Activated CD4-positive, alpha-beta T cell treated with anti-CD3 and anti-CD28 coated beads for 36 hours (primary cell): ENCODE measurements at regions not wholly inside any gene's neighbourhood (a gene's known extent, or its start where the extent isn't known, plus 50 kb on each side); places are given as distances from the start of the nearest gene placed in this dataset.
"Not testable (repeated sequence)": the region's sequence is repeated elsewhere in the genome, so short reads cannot be mapped to it uniquely, and the experiment has no call there.

Experiments
- ATAC-seq: fragments of 200-7000 bp; cut with Tn5 transposase; one replicate; pipeline ENCODE4 v1.10.0; 2021; ENCODE audit warnings: mild to moderate bottlenecking, moderate library complexity
- CTCF ChIA-PET: fragments of 350-600 bp; sonication (Branson Sonifier 250); formaldehyde crosslinking; loops from one replicate; lab custom pipeline; 2021; ENCODE audit warnings: antibody characterized with exemption; lab: Charles Lee
- POLR2A ChIA-PET: fragments of 350-600 bp; sonication (Branson Sonifier 250); formaldehyde crosslinking; loops from one replicate; lab custom pipeline; 2021; ENCODE audit warnings: antibody characterized with exemption, inconsistent platforms; lab: Charles Lee
- DNase-seq: peaks from one replicate; pipeline ENCODE4 v3.0.0-alpha.2; 2020
- H3K27ac Mint-ChIP-seq: one replicate; pipeline ENCODE4 v1.8.0; 2021; ENCODE audit warnings: mixed read lengths
- H3K27me3 Mint-ChIP-seq: one replicate; pipeline ENCODE4 v1.8.0; 2021; ENCODE audit warnings: mixed read lengths
- H3K36me3 Mint-ChIP-seq: one replicate; pipeline ENCODE4 v1.8.0; 2021; ENCODE audit warnings: low read depth, mixed read lengths
- H3K4me1 Mint-ChIP-seq: one replicate; pipeline ENCODE4 v1.8.0; 2021; ENCODE audit warnings: mixed read lengths
- H3K4me3 Mint-ChIP-seq: one replicate; pipeline ENCODE4 v1.8.0; 2021; ENCODE audit warnings: mild to moderate bottlenecking, moderate library complexity, mixed read lengths
- H3K9me3 Mint-ChIP-seq: one replicate; pipeline ENCODE4 v1.8.0; 2021; ENCODE audit warnings: low read depth, mixed read lengths
- intact Hi-C, 2 experiments: fragments of 100-400 bp; cut with DNase I in 1 of 2; cut with micrococcal nuclease in 1 of 2; formaldehyde crosslinking; loops; one replicate each; pipeline versions ENCODE4 v1.14.2 to v1.15.1; 2022 to 2024; cut with DNase I, micrococcal nuclease

DNA sequence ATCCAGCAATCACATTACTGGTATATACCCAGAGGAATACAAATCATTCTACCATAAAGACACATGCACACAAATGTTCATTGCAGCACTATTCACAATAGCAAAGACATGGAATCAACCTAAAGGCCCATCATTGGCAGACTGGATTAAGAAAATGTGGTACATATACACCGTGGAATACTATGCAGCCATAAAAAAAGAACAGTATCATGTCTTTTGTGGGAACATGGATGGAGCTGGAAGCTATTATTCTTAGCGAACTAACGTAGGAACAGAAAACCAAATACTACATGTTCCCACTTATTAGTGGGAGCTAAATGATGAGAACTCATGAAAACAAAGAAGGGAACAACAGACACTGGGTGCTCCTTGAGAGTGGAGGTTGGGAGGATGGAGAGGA, 60.9 kb downstream of the PGRMC1 start:
- not testable (repeated sequence) for H3K4me1 Mint-ChIP-seq

DNA sequence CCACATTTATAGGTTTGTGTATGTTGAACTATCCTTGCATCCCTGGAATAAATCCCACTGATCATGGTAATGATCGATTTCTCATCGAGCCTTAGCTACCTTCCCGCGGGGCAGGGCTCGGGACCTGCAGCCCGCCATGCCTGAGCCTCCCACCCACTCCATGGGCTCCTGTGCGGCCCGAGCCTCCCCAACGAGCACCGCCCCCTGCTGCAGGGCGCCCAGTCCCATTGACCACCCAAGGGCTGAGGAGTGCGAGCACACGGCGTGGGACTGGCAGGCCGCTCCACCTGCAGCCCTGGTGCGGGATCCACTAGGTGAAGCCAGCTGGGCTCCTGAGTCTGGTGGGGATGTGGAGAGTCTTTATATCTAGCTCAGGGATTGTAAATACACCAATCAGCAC, 63.7 kb downstream of the PGRMC1 start:
- H3K27ac Mint-ChIP-seq, H3K9me3 Mint-ChIP-seq, DNase-seq, intact Hi-C loops, H3K4me1 Mint-ChIP-seq, H3K27me3 Mint-ChIP-seq, H3K36me3 Mint-ChIP-seq, POLR2A ChIA-PET, CTCF ChIA-PET, H3K4me3 Mint-ChIP-seq, ATAC-seq: not testable (repeated sequence)

More for the DNA sequence above, 60.9 kb downstream of the PGRMC1 start:
- ATAC-seq, H3K9me3 Mint-ChIP-seq, H3K27me3 Mint-ChIP-seq, DNase-seq, H3K36me3 Mint-ChIP-seq, POLR2A ChIA-PET, CTCF ChIA-PET, H3K27ac Mint-ChIP-seq, intact Hi-C loops, H3K4me3 Mint-ChIP-seq: not testable (repeated sequence)

DNA sequence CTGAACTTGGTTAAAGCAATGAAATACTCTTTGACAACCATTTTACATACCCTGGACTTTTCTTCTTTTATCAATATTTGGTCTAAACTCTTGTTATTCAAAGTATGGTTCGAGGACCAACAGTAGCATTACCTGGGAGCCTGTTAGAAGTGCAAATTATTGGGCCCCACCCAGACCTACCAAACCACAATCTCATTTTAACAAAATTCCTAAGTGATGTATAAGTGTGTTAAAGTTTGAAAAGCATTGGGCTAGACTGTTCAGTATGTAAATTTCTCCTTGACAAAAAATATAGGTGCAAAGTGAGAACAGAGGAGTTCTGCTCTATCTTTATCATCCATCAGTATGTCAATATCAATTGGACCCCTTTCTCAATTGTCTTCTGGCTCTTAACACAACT, 67.1 kb downstream of the PGRMC1 start:
- Mint-ChIP-seq H3K27me3 (peaks cover 2% of the 10 kb centered on the region), H3K9me3 (no peaks in the 10 kb centered on the region), H3K36me3 (no peaks in the 10 kb centered on the region), H3K27ac (no peak overlapping the region), H3K4me1 (peaks cover 2% of the 10 kb centered on the region), H3K4me3 (no peak overlapping the region)
- CTCF ChIA-PET: interaction anchor here (0.6 kb wide), 1 partner anchor 30 kb away, joined by 3 read pairs; no protein-coding TSS in a partner anchor
- intact Hi-C loops: no loop called here
- no peak for DNase-seq
- ATAC-seq: no peak
- POLR2A ChIA-PET: no interaction called here

DNA sequence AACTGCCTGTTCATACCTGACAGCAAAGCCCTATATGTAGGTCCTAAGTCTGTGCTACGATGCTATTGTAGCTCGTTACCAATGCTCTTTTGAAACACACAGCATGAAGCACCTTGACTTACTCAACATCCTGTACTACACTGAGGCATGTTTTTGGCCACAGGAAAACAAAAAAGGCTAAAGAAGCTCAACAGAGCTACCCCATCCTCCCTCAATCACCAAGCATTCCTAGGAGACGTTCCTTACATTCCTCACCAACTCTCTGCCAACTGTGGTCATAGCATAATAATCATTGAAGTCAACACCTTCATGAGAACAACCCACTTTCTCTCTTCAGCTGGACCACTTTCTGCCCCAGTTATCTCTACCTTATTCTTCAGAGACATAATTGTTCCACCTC, 73.7 kb upstream of the SLC25A43 start:
- Mint-ChIP-seq H3K36me3 (no peaks in the 10 kb centered on the region), H3K27me3 (no peaks in the 10 kb centered on the region), H3K9me3 (no peaks in the 10 kb centered on the region), H3K27ac (no peak overlapping the region), H3K4me1 (no peaks in the 10 kb centered on the region), H3K4me3 (no peak overlapping the region)
- ChIA-PET CTCF (no interaction called here), POLR2A (no interaction called here)
- intact Hi-C loops: no loop called here
- DNase-seq (no peak), ATAC-seq (no peak)

DNA sequence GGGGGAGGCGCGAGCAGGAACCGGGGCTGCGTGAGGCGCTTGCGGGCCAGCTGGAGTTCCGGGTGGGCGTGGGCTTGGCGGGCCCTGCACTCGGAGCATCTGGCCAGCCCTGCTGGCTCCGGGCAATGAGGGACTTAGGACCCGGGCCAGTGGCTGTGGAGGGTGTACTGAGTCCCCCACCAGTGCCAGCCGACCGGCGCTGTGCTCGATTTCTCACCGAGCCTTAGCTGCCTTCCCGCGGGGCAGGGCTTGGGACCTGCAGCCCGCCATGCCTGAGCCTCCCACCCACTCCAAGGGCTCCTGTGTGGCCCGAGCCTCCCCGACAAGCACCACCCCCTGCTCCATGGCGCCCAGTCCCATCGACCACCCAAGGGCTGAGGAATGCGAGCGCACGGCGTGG, 67.3 kb upstream of the SLC25A43 start:
- H3K27ac Mint-ChIP-seq, DNase-seq, ATAC-seq, H3K4me1 Mint-ChIP-seq, H3K27me3 Mint-ChIP-seq, POLR2A ChIA-PET, intact Hi-C loops, H3K4me3 Mint-ChIP-seq, H3K36me3 Mint-ChIP-seq, CTCF ChIA-PET, H3K9me3 Mint-ChIP-seq: not testable (repeated sequence)

GRCh38 chrX:119332855-119333720, 66.0 kb upstream of the SLC25A43 start:
- CTCF ChIA-PET: interaction anchor here (0.6 kb wide), 1 partner anchor 649 kb away, joined by 3 read pairs; no protein-coding TSS in a partner anchor
- H3K4me3 Mint-ChIP-seq, H3K36me3 Mint-ChIP-seq, DNase-seq, H3K9me3 Mint-ChIP-seq, H3K4me1 Mint-ChIP-seq, intact Hi-C loops, POLR2A ChIA-PET, H3K27me3 Mint-ChIP-seq, H3K27ac Mint-ChIP-seq, ATAC-seq: not testable (repeated sequence)

- CTCF ChIA-PET: interaction anchor here (0.6 kb wide), 1 partner anchor 649 kb away, joined by 3 read pairs; no protein-coding TSS in a partner anchor
- H3K36me3 Mint-ChIP-seq, POLR2A ChIA-PET, H3K9me3 Mint-ChIP-seq, DNase-seq, H3K4me3 Mint-ChIP-seq, ATAC-seq, H3K27me3 Mint-ChIP-seq, H3K4me1 Mint-ChIP-seq, intact Hi-C loops, H3K27ac Mint-ChIP-seq: not testable (repeated sequence)
Measured at GRCh38 chrX:119333721-119334032, 65.5 kb upstream of the SLC25A43 start.

DNA sequence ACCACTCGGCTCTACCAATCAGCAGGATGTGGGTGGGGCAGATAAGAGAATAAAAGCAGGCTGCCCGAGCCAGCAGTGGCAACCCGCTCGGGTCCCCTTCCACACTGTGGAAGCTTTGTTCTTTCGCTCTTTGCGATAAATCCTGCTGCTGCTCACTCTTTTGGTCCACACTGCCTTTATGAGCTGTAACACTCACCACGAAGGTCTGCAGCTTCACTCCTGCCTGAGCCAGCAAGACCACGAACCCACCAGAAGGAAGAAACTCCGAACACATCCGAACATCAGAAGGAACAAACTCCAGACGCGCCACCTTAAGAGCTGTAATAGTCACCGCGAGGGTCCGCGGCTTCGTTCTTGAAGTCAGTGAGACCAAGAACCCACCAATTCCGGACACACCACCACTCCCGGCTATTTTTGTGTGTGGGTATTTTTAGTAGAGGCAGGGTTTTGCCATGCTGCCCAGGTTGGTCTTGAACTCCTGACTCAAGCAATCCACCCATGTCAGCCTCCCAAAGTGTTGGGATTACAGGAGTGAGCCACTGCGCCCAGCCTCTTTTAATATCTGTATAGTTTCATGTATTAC, 64.6 kb upstream of the SLC25A43 start:
- H3K4me3 Mint-ChIP-seq, H3K36me3 Mint-ChIP-seq, intact Hi-C loops, POLR2A ChIA-PET, H3K27me3 Mint-ChIP-seq, H3K4me1 Mint-ChIP-seq, DNase-seq, H3K9me3 Mint-ChIP-seq, ATAC-seq, H3K27ac Mint-ChIP-seq: not testable (repeated sequence)
- CTCF ChIA-PET: interaction anchor here (0.6 kb wide), 1 partner anchor 14 kb away, joined by 3 read pairs; no protein-coding TSS in a partner anchor

GRCh38 chrX:119337201-119337600, 61.9 kb upstream of the SLC25A43 start:
- POLR2A ChIA-PET: no interaction called here
- Mint-ChIP-seq H3K36me3 (no peaks in the 10 kb centered on the region), H3K27me3 (peaks cover 2% of the 10 kb centered on the region), H3K4me1 (no peaks in the 10 kb centered on the region), H3K9me3 (no peaks in the 10 kb centered on the region), H3K27ac (no peak overlapping the region), H3K4me3 (no peak overlapping the region)
- ATAC-seq (no peak), DNase-seq (no peak)
- CTCF ChIA-PET: no interaction called here
- intact Hi-C loops: no loop called here

DNA sequence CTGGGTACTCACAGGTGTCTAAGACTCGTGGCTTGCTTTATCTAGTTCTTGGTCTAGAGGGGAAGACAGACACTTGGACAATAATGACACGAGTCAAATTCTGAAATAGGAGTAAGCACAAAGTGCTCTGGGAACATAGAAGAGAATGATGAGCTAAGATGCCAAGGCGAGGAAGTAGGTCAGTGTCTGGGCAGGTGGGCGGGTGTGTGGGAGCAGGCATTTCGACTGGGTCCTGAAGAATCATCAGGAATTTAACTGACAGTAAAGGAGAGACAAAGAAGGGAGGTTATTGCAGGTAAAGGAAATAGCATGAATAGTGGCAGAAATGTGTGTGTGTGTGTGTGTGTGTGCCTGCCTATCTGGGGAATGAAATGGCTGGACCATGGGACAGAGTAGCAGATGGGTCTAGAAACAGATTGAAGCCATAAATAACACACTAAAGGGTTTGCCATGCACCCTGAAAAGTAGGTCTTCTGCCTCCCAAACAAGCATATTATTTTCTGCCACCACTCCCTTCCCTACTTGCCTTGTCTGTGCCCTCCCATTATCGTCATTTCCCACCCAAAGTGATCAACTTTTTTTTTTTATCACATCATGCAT, 58.4 kb upstream of the SLC25A43 start:
- no peaks in the 10 kb centered on the region for H3K36me3 Mint-ChIP-seq
- no peaks in the 10 kb centered on the region for H3K9me3 Mint-ChIP-seq
- no peak overlapping the region for H3K27ac Mint-ChIP-seq
- peaks cover 11% of the 10 kb centered on the region for H3K27me3 Mint-ChIP-seq
- no peak overlapping the region for H3K4me3 Mint-ChIP-seq
- no peaks in the 10 kb centered on the region for H3K4me1 Mint-ChIP-seq
- DNase-seq (no peak), ATAC-seq (no peak)
- ChIA-PET POLR2A (no interaction called here), CTCF (no interaction called here)
- intact Hi-C loops: no loop called here

- Mint-ChIP-seq H3K9me3 (no peaks in the 10 kb centered on the region), H3K27ac (no peak overlapping the region), H3K4me3 (no peak overlapping the region), H3K27me3 (peaks cover 18% of the 10 kb centered on the region), H3K4me1 (no peaks in the 10 kb centered on the region), H3K36me3 (no peaks in the 10 kb centered on the region)
- ChIA-PET CTCF (no interaction called here), POLR2A (no interaction called here)
- intact Hi-C loops: no loop called here
- ATAC-seq (peak; percentile 64), DNase-seq (no peak)
Measured at GRCh38 chrX:119343856-119344255, 55.3 kb upstream of the SLC25A43 start.
